ENCODE measurements at regions not wholly inside any gene's neighbourhood (a gene's known extent, or its start where the extent isn't known, plus 50 kb on each side); places are given as distances from the start of the nearest gene placed in this dataset.
"Not testable (repeated sequence)": the region's sequence is repeated elsewhere in the genome, so short reads cannot be mapped to it uniquely, and the experiment has no call there.

DNA sequence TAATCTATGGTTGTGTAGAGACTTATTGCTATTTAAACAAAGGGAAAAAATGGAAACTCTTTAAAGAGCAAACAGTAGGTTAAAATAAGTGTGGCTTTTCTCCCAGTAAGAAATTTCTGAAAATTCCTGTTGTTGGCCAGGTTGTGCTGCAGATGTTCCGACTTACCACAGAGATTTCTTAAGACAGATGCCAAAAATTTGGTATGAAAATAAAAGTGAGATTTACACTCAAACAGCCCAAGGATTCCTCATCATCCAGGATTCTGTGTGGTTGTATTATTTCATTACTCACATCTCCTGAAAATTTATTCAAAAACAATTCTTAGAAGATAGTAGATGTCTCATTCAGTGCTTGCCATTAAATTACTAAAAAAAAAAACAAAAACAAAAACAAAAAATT is 296.7 kb upstream of the PTBP2 start:
- no peak for DNase-seq (ENCODE audit: low spot score)

GRCh38 chr1:96425382-96426129 is 296.0 kb upstream of the PTBP2 start:
- DNase-seq (ENCODE audit: low spot score) = no peak

- no peak for DNase-seq (ENCODE audit: low spot score)
Measured at GRCh38 chr1:96427616-96428015, 294.0 kb upstream of the PTBP2 start.

- DNase-seq (ENCODE audit: low spot score) = no peak
Measured at GRCh38 chr1:96445302-96445701, 276.3 kb upstream of the PTBP2 start.

DNA sequence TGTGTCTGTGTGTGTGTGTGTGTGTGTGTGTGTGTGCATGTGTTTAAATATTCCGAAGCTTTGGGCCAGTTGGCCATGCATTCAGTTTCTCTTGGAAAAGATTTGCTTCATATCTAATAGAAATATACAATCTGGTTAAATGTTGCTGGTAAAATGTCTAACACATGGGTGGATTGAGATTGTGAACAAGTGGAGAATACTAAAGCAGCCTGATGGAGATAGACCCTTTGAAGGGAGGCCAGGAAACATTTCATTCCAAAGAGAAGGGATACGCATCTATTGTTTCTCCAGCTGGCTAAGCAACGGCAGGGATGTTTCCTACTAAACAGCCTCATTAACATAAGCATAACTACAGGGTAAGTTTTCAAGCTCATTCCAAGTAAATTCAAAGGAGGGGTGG is 257.5 kb upstream of the PTBP2 start:
- no peak for DNase-seq (ENCODE audit: low spot score)

GRCh38 chr1:96464522-96464921 is 257.1 kb upstream of the PTBP2 start:
- no peak for DNase-seq (ENCODE audit: low spot score)

DNA sequence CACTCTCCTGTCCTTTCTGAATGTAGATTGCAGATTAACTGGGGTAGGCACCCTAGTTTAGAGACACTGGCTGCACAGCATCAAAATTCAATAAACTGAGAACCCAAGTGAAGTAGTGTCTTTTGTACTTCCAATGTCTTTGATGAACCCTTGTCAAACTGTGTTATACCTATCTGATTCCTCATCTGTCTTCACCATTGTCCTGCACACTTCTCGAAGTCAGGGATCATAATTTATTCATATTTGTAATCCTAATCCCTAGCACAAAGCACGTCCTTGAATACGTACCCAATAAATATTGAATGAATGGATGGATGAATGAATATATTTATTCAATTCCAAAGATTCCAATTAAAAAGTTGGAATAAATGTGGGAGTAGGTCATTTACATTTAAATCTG is 256.6 kb upstream of the PTBP2 start:
- no peak for DNase-seq (ENCODE audit: low spot score)

DNA sequence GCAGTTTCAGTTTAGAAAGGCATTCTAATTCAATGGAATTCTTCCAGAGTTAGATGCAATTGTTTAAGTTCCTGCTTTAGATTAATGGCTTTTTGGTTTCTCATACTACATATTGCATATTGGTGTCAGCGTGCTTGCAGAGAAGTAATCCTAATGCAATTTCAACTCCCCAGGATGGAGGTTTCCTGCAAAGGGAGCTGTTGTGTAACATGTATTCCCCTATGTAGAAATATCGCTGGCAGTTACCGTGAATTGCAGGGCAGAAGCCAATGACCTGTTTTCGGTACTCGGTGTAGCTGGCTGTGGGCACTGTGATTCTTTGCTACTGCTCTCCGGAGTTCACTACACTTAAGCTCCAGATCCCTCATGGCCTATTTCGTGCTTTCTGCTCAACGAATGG is 256.1 kb upstream of the PTBP2 start:
- no peak for DNase-seq (ENCODE audit: low spot score)

- no peak for DNase-seq (ENCODE audit: low spot score)
Measured at GRCh38 chr1:96466842-96467241, 254.7 kb upstream of the PTBP2 start.

DNA sequence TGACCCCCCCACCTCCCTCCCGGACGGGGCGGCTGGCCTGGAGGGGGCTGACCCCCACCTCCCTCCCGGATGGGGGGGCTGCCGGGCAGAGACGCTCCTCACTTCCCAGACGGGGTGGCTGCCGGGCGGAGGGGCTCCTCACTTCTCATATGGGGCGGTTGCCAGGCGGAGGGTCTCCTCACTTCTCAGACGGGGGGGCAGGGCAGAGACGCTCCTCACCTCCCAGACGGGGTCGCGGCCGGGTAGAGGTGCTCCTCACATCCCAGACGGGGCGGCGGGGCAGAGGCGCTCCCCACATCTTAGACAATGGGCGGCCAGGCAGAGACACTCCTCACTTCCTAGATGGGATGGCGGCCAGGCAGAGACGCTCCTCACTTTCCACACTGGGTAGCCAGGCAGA is 251.9 kb upstream of the PTBP2 start:
- not testable (repeated sequence) for DNase-seq (ENCODE audit: low spot score)

GRCh38 chr1:96472471-96472870 is 249.1 kb upstream of the PTBP2 start:
- no peak for DNase-seq (ENCODE audit: low spot score)

GRCh38 chr1:96473791-96474434 is 247.7 kb upstream of the PTBP2 start:
- DNase-seq (ENCODE audit: low spot score) = no peak

- DNase-seq (ENCODE audit: low spot score) = no peak
Measured at GRCh38 chr1:96474985-96475743, 246.4 kb upstream of the PTBP2 start.

DNA sequence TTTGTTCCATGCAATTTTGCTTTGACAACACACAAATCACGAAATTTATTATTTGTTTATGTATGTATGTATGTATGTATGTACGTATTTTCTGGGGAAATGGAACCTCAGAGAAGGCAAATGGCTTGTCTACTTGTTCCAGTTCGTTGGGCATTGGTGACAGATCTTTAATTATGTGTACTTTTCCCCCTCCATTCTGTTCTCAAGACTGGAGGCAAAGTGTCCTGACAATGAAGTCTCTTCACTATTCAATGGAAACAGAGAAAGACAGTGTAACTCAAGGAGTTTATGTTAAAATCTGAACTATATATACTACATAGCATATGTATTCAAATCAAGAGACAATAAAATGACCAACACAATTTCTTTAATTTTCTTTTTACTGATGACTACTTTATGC is 245.7 kb upstream of the PTBP2 start:
- no peak for DNase-seq (ENCODE audit: low spot score)

- DNase-seq (ENCODE audit: low spot score) = no peak
Measured at GRCh38 chr1:96478228-96478627, 243.4 kb upstream of the PTBP2 start.

DNA sequence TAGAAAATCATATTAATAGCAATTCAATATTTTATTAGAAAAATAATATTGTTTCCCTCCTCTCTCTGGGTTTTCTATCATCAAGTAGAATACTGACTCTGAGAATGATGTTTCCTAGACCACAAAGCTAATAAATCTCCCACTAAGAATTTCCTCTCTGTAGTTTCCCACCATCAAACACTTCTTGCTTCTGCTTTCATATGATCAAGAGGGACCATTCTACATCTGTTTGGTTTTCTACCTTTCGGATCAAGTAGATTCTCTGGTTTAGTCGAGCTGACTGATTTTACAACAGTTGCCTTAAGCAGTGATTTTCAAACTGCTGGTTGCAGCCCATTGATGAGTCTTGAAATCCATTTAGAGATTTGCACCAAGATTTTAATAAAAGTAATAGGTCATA is 240.2 kb upstream of the PTBP2 start:
- no peak for DNase-seq (ENCODE audit: low spot score)

DNA sequence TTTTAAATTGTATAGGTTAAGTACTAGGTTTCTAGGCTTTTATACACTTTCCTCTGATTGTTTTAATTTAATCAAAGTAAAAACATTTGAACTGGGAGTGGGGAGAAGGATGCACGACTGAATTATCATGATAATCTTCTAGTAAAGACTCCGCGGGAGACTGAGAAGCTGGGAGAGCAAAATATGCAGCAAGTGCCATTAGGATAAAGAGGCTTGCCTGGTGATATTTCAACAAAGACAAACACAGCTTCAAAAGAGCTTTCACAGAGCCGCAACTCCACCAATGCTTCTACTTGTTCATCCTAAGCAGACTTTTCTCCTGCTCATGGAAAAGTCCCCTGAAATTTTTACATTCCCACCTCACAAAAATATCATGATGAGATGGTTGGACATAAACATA is 239.0 kb upstream of the PTBP2 start:
- DNase-seq (ENCODE audit: low spot score) = no peak

GRCh38 chr1:96487394-96487793 is 234.2 kb upstream of the PTBP2 start:
- no peak for DNase-seq (ENCODE audit: low spot score)

DNA sequence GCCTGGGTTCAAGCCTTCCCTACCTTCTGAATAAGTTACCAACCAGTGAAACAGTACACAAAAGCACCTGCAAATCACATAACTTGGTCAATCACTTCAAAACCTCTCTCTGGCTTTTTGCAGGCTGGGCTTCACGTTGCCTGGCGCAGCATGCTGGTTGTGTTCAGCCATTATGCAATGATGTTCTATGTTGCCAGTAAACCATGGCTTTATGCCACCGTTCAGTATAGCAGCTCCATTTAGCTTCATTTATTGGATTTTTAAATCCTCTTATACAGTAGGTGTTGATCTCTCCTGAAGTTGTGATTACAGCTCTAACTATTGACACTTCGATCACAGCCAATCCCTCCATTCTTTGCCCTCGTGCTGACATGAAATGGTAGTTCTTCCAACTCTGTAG is 233.6 kb upstream of the PTBP2 start:
- no peak for DNase-seq (ENCODE audit: low spot score)

DNA sequence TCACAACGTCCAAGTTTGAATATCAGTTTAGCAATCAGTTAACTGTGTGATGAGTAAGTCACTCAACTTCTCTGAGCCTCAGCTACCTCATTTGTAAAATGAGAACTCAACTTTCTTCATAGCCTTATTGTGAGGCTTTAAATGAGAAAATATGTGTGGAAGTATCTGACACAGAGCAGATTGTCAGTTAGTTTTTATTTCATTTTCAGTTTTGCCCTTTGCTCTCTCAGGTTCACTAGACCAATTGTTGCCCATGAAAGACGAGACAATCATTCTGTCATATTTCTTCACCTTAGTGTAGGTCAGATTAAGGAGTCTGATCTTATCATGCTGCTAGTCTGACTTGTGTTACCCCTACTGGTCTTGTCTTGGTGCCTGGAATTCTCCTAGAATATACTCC is 232.8 kb upstream of the PTBP2 start:
- DNase-seq (ENCODE audit: low spot score) = no peak

- no peak for DNase-seq (ENCODE audit: low spot score)
Measured at GRCh38 chr1:96492236-96492635, 229.3 kb upstream of the PTBP2 start.

DNA sequence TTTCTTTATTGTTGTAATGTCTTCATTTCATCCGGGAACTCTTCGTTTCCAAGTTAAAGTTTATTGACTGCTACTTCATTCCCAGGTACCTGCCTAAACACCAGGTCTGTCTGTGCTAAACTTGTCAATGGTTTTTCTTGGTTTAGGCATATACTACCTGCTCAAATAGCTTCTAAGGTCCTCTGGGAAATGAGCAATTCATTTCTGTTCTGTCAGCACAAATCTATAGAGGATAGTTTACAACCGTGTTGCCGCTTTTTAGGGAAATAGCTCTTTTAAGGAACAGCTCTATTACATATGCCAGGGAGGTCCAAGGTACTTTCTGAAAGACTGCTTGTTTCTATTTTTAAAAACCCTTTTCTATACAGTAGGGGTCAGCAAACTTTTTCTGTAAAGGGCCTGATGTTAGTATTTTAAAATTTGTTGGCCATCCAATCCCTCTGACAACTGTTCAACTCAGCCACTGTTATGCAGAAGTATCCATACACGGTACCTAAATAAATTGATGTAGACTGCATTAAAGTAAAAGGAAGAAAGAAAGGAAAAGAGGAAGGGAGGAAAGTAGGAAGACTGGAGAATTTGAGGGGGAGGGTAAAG is 222.7 kb upstream of the PTBP2 start:
- DNase-seq (ENCODE audit: low spot score) = no peak

- DNase-seq (ENCODE audit: low spot score) = no peak
Measured at GRCh38 chr1:96508233-96508632, 213.4 kb upstream of the PTBP2 start.

Measured in ecto neural progenitor cell (in vitro differentiated cells).